22Rv1 (cell line): ENCODE measurements at regions not wholly inside any gene's neighbourhood (a gene's known extent, or its start where the extent isn't known, plus 50 kb on each side); places are given as distances from the start of the nearest gene placed in this dataset.

ENCODE experiments used
- CTCF ChIP-seq: fragments of 450-650 bp; IDR thresholded peaks from 2 replicates; pipeline ENCODE4 v1.5.1; 2017; ENCODE audit warnings: mild to moderate bottlenecking
- ZFX ChIP-seq: fragments of 450-650 bp; IDR thresholded peaks from 2 replicates; pipeline ENCODE4 v1.6.1; 2017; ENCODE audit warnings: antibody characterized with exemption, borderline replicate concordance

- TF ChIP-seq CTCF (no peak), ZFX (no peak)
Measured at GRCh38 chr1:219528633-219529032, 84.3 kb downstream of the ZC3H11B start.
